ENCODE measurements at regions not wholly inside any gene's neighbourhood (a gene's known extent, or its start where the extent isn't known, plus 50 kb on each side); places are given as distances from the start of the nearest gene placed in this dataset.

- peaks cover 7 to 14% of the 10 kb centered on the region in 2 donors for H3K27me3 Mint-ChIP-seq
- H3K36me3 Mint-ChIP-seq, result no peaks in the 10 kb centered on the region
- no peak for ATAC-seq (replicated peaks in 1 of 4)
- no peaks in the 10 kb centered on the region for H3K9me3 ChIP-seq
- no peak overlapping the region for H3K27ac Mint-ChIP-seq
- CTCF ChIA-PET, result interaction anchor here in 1 of 2 donors (0.7 kb wide), 1 partner anchor 141 kb away, joined by 5 read pairs; no protein-coding TSS in a partner anchor
- no peaks in the 10 kb centered on the region for H3K4me1 Mint-ChIP-seq
- H3K9me3 Mint-ChIP-seq, result peaks cover 0 to 2% (median 0%) of the 10 kb centered on the region in 3 donors
- H3K4me3 Mint-ChIP-seq, result no peak overlapping the region
- H3K4me3 ChIP-seq (ENCODE audit: control insufficient read depth in 1 of 2, extremely low read depth in 1 of 2, low read length in 1 of 2), result no peak overlapping the region
- H3K27ac ChIP-seq (ENCODE audit: low read length), result no peak overlapping the region
- no peaks in the 10 kb centered on the region for H3K4me1 ChIP-seq (ENCODE audit: control insufficient read depth in 1 of 2, extremely low read depth in 1 of 2, insufficient read depth in 2 of 2, low read length in 2 of 2)
- no peaks in the 10 kb centered on the region for H3K36me3 ChIP-seq (ENCODE audit: control insufficient read depth in 2 of 2, extremely low read depth in 1 of 2, insufficient read depth in 1 of 2, low read length in 1 of 2)
- WGBS (ENCODE audit: insufficient coverage), result 43% methylated on average over 2 of the region's 2 CpGs
- peaks cover 0 to 3% of the 10 kb centered on the region in 2 experiments for H3K27me3 ChIP-seq (replicated peaks in 1 of 2; ENCODE audit: control insufficient read depth in 2 of 2, extremely low read depth in 1 of 2, insufficient read depth in 2 of 2, low read length in 1 of 2)
- no peak for DNase-seq
- POLR2A ChIA-PET, result no interaction called here
These were observed 307.4 kb upstream of the CNR1 start for GRCh38 chr6:88473589-88473988.

GRCh38 chr6:88472851-88473525 lies 306.8 kb upstream of the CNR1 start:
- no peaks in the 10 kb centered on the region for H3K4me1 ChIP-seq (ENCODE audit: control insufficient read depth in 1 of 2, extremely low read depth in 1 of 2, insufficient read depth in 2 of 2, low read length in 2 of 2)
- H3K9me3 Mint-ChIP-seq, result peaks cover 0 to 2% (median 2%) of the 10 kb centered on the region in 3 donors

GRCh38 chr6:88459643-88460042 lies 293.5 kb upstream of the CNR1 start:
- Mint-ChIP-seq H3K27ac (no peak overlapping the region), H3K27me3 (peaks cover 0 to 9% of the 10 kb centered on the region in 2 donors), H3K9me3 (no peaks in the 10 kb centered on the region), H3K36me3 (no peaks in the 10 kb centered on the region), H3K4me1 (no peaks in the 10 kb centered on the region), H3K4me3 (no peak overlapping the region)
- DNase-seq, result no peak
- no CpG with 5 or more reads among the region's 1 CpG for WGBS (ENCODE audit: insufficient coverage)
- Histone ChIP-seq H3K4me3 (ENCODE audit: control insufficient read depth in 1 of 2, extremely low read depth in 1 of 2, low read length in 1 of 2) (no peak overlapping the region), H3K9me3 (no peaks in the 10 kb centered on the region), H3K27ac (ENCODE audit: low read length) (no peak overlapping the region), H3K27me3 (replicated peaks in 1 of 2; ENCODE audit: control insufficient read depth in 2 of 2, extremely low read depth in 1 of 2, insufficient read depth in 2 of 2, low read length in 1 of 2) (no peaks in the 10 kb centered on the region), H3K36me3 (ENCODE audit: control insufficient read depth in 2 of 2, extremely low read depth in 1 of 2, insufficient read depth in 1 of 2, low read length in 1 of 2) (no peaks in the 10 kb centered on the region), H3K4me1 (ENCODE audit: control insufficient read depth in 1 of 2, extremely low read depth in 1 of 2, insufficient read depth in 2 of 2, low read length in 2 of 2) (no peaks in the 10 kb centered on the region)
- no peak for ATAC-seq (replicated peaks in 1 of 4)
- POLR2A ChIA-PET, result no interaction called here
- CTCF ChIA-PET, result no interaction called here

More at GRCh38 chr6:88472851-88473525, 306.8 kb upstream of the CNR1 start:
- Mint-ChIP-seq H3K4me3 (no peak overlapping the region), H3K36me3 (no peaks in the 10 kb centered on the region), H3K27me3 (peaks cover 7 to 16% of the 10 kb centered on the region in 2 donors), H3K27ac (no peak overlapping the region), H3K4me1 (no peaks in the 10 kb centered on the region)
- H3K9me3 ChIP-seq, result no peaks in the 10 kb centered on the region
- ChIA-PET CTCF (interaction anchor here in 1 of 2 donors (0.7 kb wide), 1 partner anchor 142 kb away, joined by 5 read pairs; no protein-coding TSS in a partner anchor), POLR2A (interaction anchor here in 1 of 2 donors (0.6 kb wide), 1 partner anchor 20 kb away, joined by 3 read pairs; no protein-coding TSS in a partner anchor)
- DNase-seq, result no peak
- no peak for ATAC-seq (replicated peaks in 1 of 4)
- no peak overlapping the region for H3K27ac ChIP-seq (ENCODE audit: low read length)
- no peak overlapping the region for H3K4me3 ChIP-seq (ENCODE audit: control insufficient read depth in 1 of 2, extremely low read depth in 1 of 2, low read length in 1 of 2)
- H3K27me3 ChIP-seq (replicated peaks in 1 of 2; ENCODE audit: control insufficient read depth in 2 of 2, extremely low read depth in 1 of 2, insufficient read depth in 2 of 2, low read length in 1 of 2), result peaks cover 0 to 3% of the 10 kb centered on the region in 2 experiments
- 41% methylated on average over 7 of the region's 11 CpGs for WGBS (ENCODE audit: insufficient coverage)
- H3K36me3 ChIP-seq (ENCODE audit: control insufficient read depth in 2 of 2, extremely low read depth in 1 of 2, insufficient read depth in 1 of 2, low read length in 1 of 2), result no peaks in the 10 kb centered on the region

- H3K9me3 ChIP-seq, result no peaks in the 10 kb centered on the region
- no peaks in the 10 kb centered on the region for H3K4me1 ChIP-seq (ENCODE audit: control insufficient read depth in 1 of 2, extremely low read depth in 1 of 2, insufficient read depth in 2 of 2, low read length in 2 of 2)
- Mint-ChIP-seq H3K36me3 (no peaks in the 10 kb centered on the region), H3K27ac (no peak overlapping the region), H3K4me3 (no peak overlapping the region), H3K27me3 (peaks cover 0 to 9% of the 10 kb centered on the region in 2 donors), H3K4me1 (no peaks in the 10 kb centered on the region), H3K9me3 (no peaks in the 10 kb centered on the region)
- POLR2A ChIA-PET, result no interaction called here
- no CpG with 5 or more reads among the region's 1 CpG for WGBS (ENCODE audit: insufficient coverage)
- no peaks in the 10 kb centered on the region for H3K27me3 ChIP-seq (replicated peaks in 1 of 2; ENCODE audit: control insufficient read depth in 2 of 2, extremely low read depth in 1 of 2, insufficient read depth in 2 of 2, low read length in 1 of 2)
- CTCF ChIA-PET, result no interaction called here
- no peak overlapping the region for H3K4me3 ChIP-seq (ENCODE audit: control insufficient read depth in 1 of 2, extremely low read depth in 1 of 2, low read length in 1 of 2)
- H3K27ac ChIP-seq (ENCODE audit: low read length), result no peak overlapping the region
- ATAC-seq (replicated peaks in 1 of 4) (no peak), DNase-seq (no peak)
- no peaks in the 10 kb centered on the region for H3K36me3 ChIP-seq (ENCODE audit: control insufficient read depth in 2 of 2, extremely low read depth in 1 of 2, insufficient read depth in 1 of 2, low read length in 1 of 2)
These were observed 293.0 kb upstream of the CNR1 start for GRCh38 chr6:88459189-88459588.

GRCh38 chr6:88458662-88459061 lies 292.5 kb upstream of the CNR1 start:
- no peaks in the 10 kb centered on the region for H3K4me1 Mint-ChIP-seq

GRCh38 chr6:88456221-88456859 lies 290.2 kb upstream of the CNR1 start:
- Mint-ChIP-seq H3K4me3 (no peak overlapping the region), H3K4me1 (no peaks in the 10 kb centered on the region), H3K9me3 (no peaks in the 10 kb centered on the region), H3K27ac (no peak overlapping the region), H3K27me3 (peaks cover 3 to 7% of the 10 kb centered on the region in 2 donors), H3K36me3 (no peaks in the 10 kb centered on the region)
- no peak for DNase-seq
- H3K4me3 ChIP-seq (ENCODE audit: control insufficient read depth in 1 of 2, extremely low read depth in 1 of 2, low read length in 1 of 2), result no peak overlapping the region
- CTCF ChIA-PET, result no interaction called here
- POLR2A ChIA-PET, result no interaction called here
- H3K9me3 ChIP-seq, result no peaks in the 10 kb centered on the region
- H3K27me3 ChIP-seq (replicated peaks in 1 of 2; ENCODE audit: control insufficient read depth in 2 of 2, extremely low read depth in 1 of 2, insufficient read depth in 2 of 2, low read length in 1 of 2), result no peaks in the 10 kb centered on the region
- no peaks in the 10 kb centered on the region for H3K36me3 ChIP-seq (ENCODE audit: control insufficient read depth in 2 of 2, extremely low read depth in 1 of 2, insufficient read depth in 1 of 2, low read length in 1 of 2)
- no CpG with 5 or more reads among the region's 1 CpG for WGBS (ENCODE audit: insufficient coverage)
- no peaks in the 10 kb centered on the region for H3K4me1 ChIP-seq (ENCODE audit: control insufficient read depth in 1 of 2, extremely low read depth in 1 of 2, insufficient read depth in 2 of 2, low read length in 2 of 2)
- H3K27ac ChIP-seq (ENCODE audit: low read length), result no peak overlapping the region
- ATAC-seq (replicated peaks in 1 of 4), result no peak

More at GRCh38 chr6:88458662-88459061, 292.5 kb upstream of the CNR1 start:
- ChIA-PET CTCF (no interaction called here), POLR2A (no interaction called here)
- no peak overlapping the region for H3K27ac Mint-ChIP-seq
- peaks cover 0 to 9% of the 10 kb centered on the region in 2 donors for H3K27me3 Mint-ChIP-seq
- no CpG with 5 or more reads among the region's 3 CpGs for WGBS (ENCODE audit: insufficient coverage)
- Histone ChIP-seq H3K27me3 (replicated peaks in 1 of 2; ENCODE audit: control insufficient read depth in 2 of 2, extremely low read depth in 1 of 2, insufficient read depth in 2 of 2, low read length in 1 of 2) (no peaks in the 10 kb centered on the region), H3K36me3 (ENCODE audit: control insufficient read depth in 2 of 2, extremely low read depth in 1 of 2, insufficient read depth in 1 of 2, low read length in 1 of 2) (no peaks in the 10 kb centered on the region), H3K9me3 (no peaks in the 10 kb centered on the region), H3K4me1 (ENCODE audit: control insufficient read depth in 1 of 2, extremely low read depth in 1 of 2, insufficient read depth in 2 of 2, low read length in 2 of 2) (no peaks in the 10 kb centered on the region), H3K27ac (ENCODE audit: low read length) (no peak overlapping the region), H3K4me3 (ENCODE audit: control insufficient read depth in 1 of 2, extremely low read depth in 1 of 2, low read length in 1 of 2) (no peak overlapping the region)
- no peak for DNase-seq
- H3K9me3 Mint-ChIP-seq, result no peaks in the 10 kb centered on the region
- no peak overlapping the region for H3K4me3 Mint-ChIP-seq
- no peaks in the 10 kb centered on the region for H3K36me3 Mint-ChIP-seq
- ATAC-seq (replicated peaks in 1 of 4), result no peak
